Effector CD4-positive, alpha-beta T cell (primary cell): ENCODE measurements at regions not wholly inside any gene's neighbourhood (a gene's known extent, or its start where the extent isn't known, plus 50 kb on each side); places are given as distances from the start of the nearest gene placed in this dataset.

Experiments used
- DNase-seq: peaks from one replicate; pipeline ENCODE4 v3.0.0-alpha.2; 2020

DNA sequence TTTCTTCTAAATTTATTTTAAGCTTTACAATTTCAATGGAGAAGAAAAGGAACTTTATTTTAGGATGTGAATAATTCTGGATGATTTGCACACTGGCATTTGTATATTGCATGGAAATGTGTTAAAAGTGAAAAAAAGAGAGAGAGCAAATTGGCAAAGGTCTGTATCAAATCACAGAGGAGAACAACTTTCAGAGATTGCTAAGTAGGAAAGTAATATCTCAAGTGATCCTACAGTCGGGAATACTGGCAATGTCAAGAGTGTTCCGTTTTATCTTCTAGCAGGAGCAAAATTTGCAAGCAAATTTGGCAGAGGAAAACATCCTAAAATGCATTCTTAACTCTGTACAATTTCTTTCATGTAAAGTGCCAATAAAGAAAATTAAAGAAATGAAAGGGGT is 97.1 kb upstream of the TMC3 start:
- no peak for DNase-seq

DNA sequence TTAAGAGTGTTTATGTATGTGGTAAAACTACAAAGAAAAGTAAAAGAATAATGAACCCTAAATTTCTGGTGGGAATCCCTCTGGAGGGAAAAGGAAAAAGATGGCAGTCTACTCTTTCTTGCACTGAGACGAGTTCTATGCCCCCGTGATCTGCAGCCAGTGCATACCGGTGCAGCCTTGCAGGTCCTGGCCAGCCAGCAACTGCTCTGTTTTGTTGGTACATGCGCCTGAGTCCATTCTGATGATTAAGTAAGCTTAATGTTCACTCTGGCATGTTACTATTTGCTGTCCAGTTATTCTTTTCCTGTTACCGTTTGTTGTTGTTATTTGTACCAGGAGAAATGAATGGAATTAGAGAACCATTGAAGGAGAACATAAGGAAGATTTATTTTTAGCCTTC is 95.1 kb upstream of the TMC3 start:
- no peak for DNase-seq

DNA sequence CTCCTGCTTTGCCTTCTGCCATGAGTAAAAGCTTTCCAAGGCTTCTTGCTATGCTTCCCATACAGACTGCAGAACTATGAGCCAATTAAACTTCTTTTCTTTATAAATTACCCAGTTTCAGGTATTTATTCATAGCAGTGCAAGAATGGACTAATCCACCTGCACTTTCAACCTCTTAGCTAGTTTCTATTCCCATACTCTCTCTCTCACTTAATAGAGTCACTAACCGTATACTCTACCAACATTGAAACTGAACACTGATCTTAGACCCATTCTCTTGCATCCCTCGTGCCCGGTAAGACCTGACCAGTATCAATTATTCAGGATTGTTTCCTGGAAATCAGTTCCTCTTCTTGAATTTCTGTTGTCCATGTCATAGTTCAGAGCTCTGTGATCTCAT is 92.7 kb upstream of the TMC3 start:
- DNase-seq: no peak

- no peak for DNase-seq
Measured at GRCh38 chr15:81454024-81454423, 80.0 kb upstream of the TMC3 start.

GRCh38 chr15:81450721-81451120 is 76.7 kb upstream of the TMC3 start:
- no peak for DNase-seq

- DNase-seq: no peak
Measured at GRCh38 chr15:81449836-81450474, 75.9 kb upstream of the TMC3 start.

GRCh38 chr15:81443040-81443820 is 69.2 kb upstream of the TMC3 start:
- no peak for DNase-seq

DNA sequence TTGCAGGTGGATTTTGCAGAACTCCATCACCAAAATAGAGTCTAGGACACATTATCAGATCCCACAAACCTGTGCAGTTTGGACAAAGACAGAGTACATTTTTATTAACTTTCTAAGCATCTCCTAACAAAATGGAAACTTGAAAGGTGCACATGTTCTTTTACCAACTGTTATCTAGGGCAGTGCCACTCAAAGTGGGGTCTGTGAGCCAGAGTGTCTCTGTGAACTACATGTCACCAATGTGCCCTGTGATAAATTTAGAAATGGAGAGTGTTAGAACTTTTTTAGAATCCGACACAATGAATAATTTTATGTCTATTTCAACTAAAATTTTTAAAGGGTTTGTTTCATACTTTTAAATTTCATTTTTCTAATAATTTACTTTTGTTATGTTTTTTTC is 68.4 kb upstream of the TMC3 start:
- DNase-seq: no peak

GRCh38 chr15:81434851-81435250 is 60.8 kb upstream of the TMC3 start:
- no peak for DNase-seq

- DNase-seq: no peak
Measured at GRCh38 chr15:81433462-81433861, 59.4 kb upstream of the TMC3 start.

GRCh38 chr15:81432179-81432578 is 58.2 kb upstream of the TMC3 start:
- DNase-seq: no peak

DNA sequence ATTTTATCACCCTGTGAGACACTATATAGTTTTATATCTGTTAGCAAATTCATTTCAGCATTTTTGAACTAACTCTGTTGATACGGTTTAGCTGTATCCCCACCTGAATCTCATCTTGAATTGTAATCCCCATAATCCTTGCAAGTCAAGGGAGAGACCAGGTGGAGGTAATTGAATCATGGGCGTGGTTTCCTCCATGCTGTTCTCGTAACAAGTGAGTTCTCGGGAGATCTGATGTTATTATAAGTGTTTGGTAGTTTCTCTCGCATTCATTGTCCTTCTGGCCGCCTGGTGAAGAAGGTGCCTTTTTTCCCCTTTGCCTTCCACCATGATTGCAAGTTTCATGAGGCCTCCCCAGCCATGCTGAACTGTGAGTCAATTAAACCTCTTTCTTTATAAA is 53.2 kb upstream of the TMC3 start:
- DNase-seq: no peak

GRCh38 chr15:81425905-81426304 is 51.9 kb upstream of the TMC3 start:
- DNase-seq: no peak
